ENCODE measurements at regions not wholly inside any gene's neighbourhood (a gene's known extent, or its start where the extent isn't known, plus 50 kb on each side); places are given as distances from the start of the nearest gene placed in this dataset.

- intact Hi-C loops (cut with DNase I), result no loop called here
- Histone ChIP-seq H3K27ac (ENCODE audit: low read depth in 2 of 2, low read length in 2 of 2) (no peak overlapping the region), H3K4me1 (ENCODE audit: control insufficient read depth in 2 of 3, insufficient read depth in 2 of 3, low read depth in 1 of 3, low read length in 3 of 3) (no peaks in the 10 kb centered on the region), H3K4me3 (ENCODE audit: low read length in 3 of 3) (no peak overlapping the region), H3K36me3 (ENCODE audit: control insufficient read depth in 2 of 3, insufficient read depth in 3 of 3, low read length in 3 of 3) (no peaks in the 10 kb centered on the region), H3K9ac (ENCODE audit: low read length in 3 of 3) (no peak overlapping the region), H3K27me3 (ENCODE audit: control insufficient read depth, insufficient read depth, low read length) (no peaks in the 10 kb centered on the region), H3K9me3 (ENCODE audit: control insufficient read depth in 2 of 3, insufficient read depth in 1 of 3, low read length in 3 of 3) (no peaks in the 10 kb centered on the region)
- FAIRE-seq (no peak), DNase-seq (no peak)
- TF ChIP-seq CTCF (IDR thresholded peaks at IDR 0.05; ENCODE audit: borderline replicate concordance, extremely low read depth, insufficient read depth), result no peak
These were observed 430.4 kb upstream of the NUDT12 start for GRCh38 chr5:103993031-103993430.

GRCh38 chr5:103990064-103990463 lies 427.5 kb upstream of the NUDT12 start:
- Histone ChIP-seq H3K36me3 (ENCODE audit: control insufficient read depth in 2 of 3, insufficient read depth in 3 of 3, low read length in 3 of 3) (no peaks in the 10 kb centered on the region), H3K27me3 (ENCODE audit: control insufficient read depth, insufficient read depth, low read length) (no peaks in the 10 kb centered on the region), H3K9me3 (ENCODE audit: control insufficient read depth in 2 of 3, insufficient read depth in 1 of 3, low read length in 3 of 3) (no peaks in the 10 kb centered on the region), H3K4me3 (ENCODE audit: low read length in 3 of 3) (no peak overlapping the region), H3K4me1 (ENCODE audit: control insufficient read depth in 2 of 3, insufficient read depth in 2 of 3, low read depth in 1 of 3, low read length in 3 of 3) (no peaks in the 10 kb centered on the region), H3K27ac (ENCODE audit: low read depth in 2 of 2, low read length in 2 of 2) (no peak overlapping the region), H3K9ac (ENCODE audit: low read length in 3 of 3) (no peak overlapping the region)
- intact Hi-C loops (cut with DNase I), result no loop called here
- DNase-seq, result no peak
- TF ChIP-seq CTCF (IDR thresholded peaks at IDR 0.05; ENCODE audit: borderline replicate concordance, extremely low read depth, insufficient read depth), result no peak
- no peak for FAIRE-seq

GRCh38 chr5:103981592-103981991 lies 419.0 kb upstream of the NUDT12 start:
- no peaks in the 10 kb centered on the region for H3K27me3 ChIP-seq (ENCODE audit: control insufficient read depth, insufficient read depth, low read length)
- no peak for FAIRE-seq

More at GRCh38 chr5:103981592-103981991, 419.0 kb upstream of the NUDT12 start:
- Histone ChIP-seq H3K36me3 (ENCODE audit: control insufficient read depth in 2 of 3, insufficient read depth in 3 of 3, low read length in 3 of 3) (no peaks in the 10 kb centered on the region), H3K4me3 (ENCODE audit: low read length in 3 of 3) (no peak overlapping the region), H3K27ac (ENCODE audit: low read depth in 2 of 2, low read length in 2 of 2) (no peak overlapping the region), H3K4me1 (ENCODE audit: control insufficient read depth in 2 of 3, insufficient read depth in 2 of 3, low read depth in 1 of 3, low read length in 3 of 3) (no peaks in the 10 kb centered on the region), H3K9me3 (ENCODE audit: control insufficient read depth in 2 of 3, insufficient read depth in 1 of 3, low read length in 3 of 3) (no peaks in the 10 kb centered on the region), H3K9ac (ENCODE audit: low read length in 3 of 3) (no peak overlapping the region)
- TF ChIP-seq CTCF (IDR thresholded peaks at IDR 0.05; ENCODE audit: borderline replicate concordance, extremely low read depth, insufficient read depth), result no peak
- no peak for DNase-seq
- intact Hi-C loops (cut with DNase I), result no loop called here
